AG10803 (cell line): ENCODE measurements at regions not wholly inside any gene's neighbourhood (a gene's known extent, or its start where the extent isn't known, plus 50 kb on each side); places are given as distances from the start of the nearest gene placed in this dataset.

Experiments
- DNase-seq: peaks from one replicate; pipeline ENCODE4 v3.0.0; 2010; ENCODE audit warnings: low read depth
- H3K4me3 ChIP-seq: 2 replicates; pipeline ENCODE4 v1.5.1; 2011; ENCODE audit warnings: mild to moderate bottlenecking, low read length, control low read depth
- CTCF ChIP-seq: conservative IDR thresholded peaks from 2 replicates; pipeline ENCODE4 v1.5.1; 2011; ENCODE audit warnings: mild to moderate bottlenecking, low read length, control low read depth, inconsistent platforms

GRCh38 chr11:86160541-86161149 lies 83.9 kb upstream of the EED start:
- no peak for TF ChIP-seq CTCF
- no peak overlapping the region for H3K4me3 ChIP-seq
- peak; percentile 42 for DNase-seq

- no peak for TF ChIP-seq CTCF
- no peak overlapping the region for H3K4me3 ChIP-seq
- no peak for DNase-seq
Measured at GRCh38 chr11:86159581-86159891, 85.0 kb upstream of the EED start.

GRCh38 chr11:86158704-86159580 lies 85.6 kb upstream of the EED start:
- DNase-seq = no peak
- no peak overlapping the region for H3K4me3 ChIP-seq
- TF ChIP-seq CTCF = no peak

- DNase-seq = no peak
- no peak overlapping the region for H3K4me3 ChIP-seq
- TF ChIP-seq CTCF = no peak
Measured at GRCh38 chr11:86157797-86158378, 86.7 kb upstream of the EED start.

GRCh38 chr11:86156397-86156955 lies 87.6 kb upstream of the PICALM start:
- DNase-seq = no peak
- H3K4me3 ChIP-seq = no peak overlapping the region
- no peak for TF ChIP-seq CTCF

- no peak for TF ChIP-seq CTCF
- H3K4me3 ChIP-seq = no peak overlapping the region
- no peak for DNase-seq
Measured at GRCh38 chr11:86155200-86155844, 86.4 kb upstream of the PICALM start.
